ENCODE measurements at regions not wholly inside any gene's neighbourhood (a gene's known extent, or its start where the extent isn't known, plus 50 kb on each side); places are given as distances from the start of the nearest gene placed in this dataset.
"Not testable (repeated sequence)": the region's sequence is repeated elsewhere in the genome, so short reads cannot be mapped to it uniquely, and the experiment has no call there.

- no peaks in the 10 kb centered on the region for H3K9me3 ChIP-seq
- no peaks in the 10 kb centered on the region for H3K36me3 ChIP-seq
- H3K27me3 ChIP-seq: no peaks in the 10 kb centered on the region
- H3K4me1 ChIP-seq: no peaks in the 10 kb centered on the region
- TF ChIP-seq, protein P1, sequence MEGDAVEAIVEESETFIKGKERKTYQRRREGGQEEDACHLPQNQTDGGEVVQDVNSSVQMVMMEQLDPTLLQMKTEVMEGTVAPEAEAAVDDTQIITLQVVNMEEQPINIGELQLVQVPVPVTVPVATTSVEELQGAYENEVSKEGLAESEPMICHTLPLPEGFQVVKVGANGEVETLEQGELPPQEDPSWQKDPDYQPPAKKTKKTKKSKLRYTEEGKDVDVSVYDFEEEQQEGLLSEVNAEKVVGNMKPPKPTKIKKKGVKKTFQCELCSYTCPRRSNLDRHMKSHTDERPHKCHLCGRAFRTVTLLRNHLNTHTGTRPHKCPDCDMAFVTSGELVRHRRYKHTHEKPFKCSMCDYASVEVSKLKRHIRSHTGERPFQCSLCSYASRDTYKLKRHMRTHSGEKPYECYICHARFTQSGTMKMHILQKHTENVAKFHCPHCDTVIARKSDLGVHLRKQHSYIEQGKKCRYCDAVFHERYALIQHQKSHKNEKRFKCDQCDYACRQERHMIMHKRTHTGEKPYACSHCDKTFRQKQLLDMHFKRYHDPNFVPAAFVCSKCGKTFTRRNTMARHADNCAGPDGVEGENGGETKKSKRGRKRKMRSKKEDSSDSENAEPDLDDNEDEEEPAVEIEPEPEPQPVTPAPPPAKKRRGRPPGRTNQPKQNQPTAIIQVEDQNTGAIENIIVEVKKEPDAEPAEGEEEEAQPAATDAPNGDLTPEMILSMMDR (IDR thresholded peaks at IDR 0.05; ENCODE audit: low read depth, low read length): no peak
- H3K4me3 ChIP-seq (ENCODE audit: low read depth, low read length): no peak overlapping the region
- DNase-seq: no peak
These were observed 111.6 kb downstream of the NOC3L start for GRCh38 chr10:94251098-94251497.

GRCh38 chr10:94251568-94251967 is 111.2 kb downstream of the NOC3L start:
- no peaks in the 10 kb centered on the region for H3K4me1 ChIP-seq
- TF ChIP-seq, protein P1 (IDR thresholded peaks at IDR 0.05; ENCODE audit: low read depth, low read length): no peak
- no peak overlapping the region for H3K4me3 ChIP-seq (ENCODE audit: low read depth, low read length)
- no peaks in the 10 kb centered on the region for H3K27me3 ChIP-seq
- no peak for DNase-seq
- no peaks in the 10 kb centered on the region for H3K36me3 ChIP-seq
- H3K9me3 ChIP-seq: no peaks in the 10 kb centered on the region

- H3K36me3 ChIP-seq; H3K9me3 ChIP-seq; H3K27me3 ChIP-seq; H3K4me3 ChIP-seq (ENCODE audit: low read depth, low read length); H3K4me1 ChIP-seq; DNase-seq: not testable (repeated sequence)
These were observed 105.3 kb downstream of the NOC3L start for GRCh38 chr10:94257407-94257806.

DNA sequence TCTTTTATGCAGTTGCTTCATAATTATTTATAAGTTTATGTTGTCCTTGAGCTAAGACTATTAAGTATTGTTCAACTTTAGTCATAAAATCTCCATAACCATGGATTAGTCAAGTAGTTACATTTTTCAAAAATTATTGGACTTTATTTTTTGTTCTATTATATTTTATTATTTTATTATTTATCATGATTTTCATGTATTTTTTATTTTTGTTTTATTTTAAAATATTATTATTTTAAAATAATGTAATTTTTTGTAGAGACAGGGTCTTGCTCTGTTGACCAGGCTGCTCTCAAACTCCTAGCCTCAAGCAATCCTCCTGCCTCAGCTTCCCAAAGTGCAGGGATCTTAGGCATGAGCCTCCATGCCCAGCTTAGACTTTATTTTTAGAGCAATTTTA is 102.3 kb downstream of the NOC3L start:
- Histone ChIP-seq H3K4me3 (ENCODE audit: low read depth, low read length) (no peak overlapping the region), H3K9me3 (no peaks in the 10 kb centered on the region), H3K4me1 (no peaks in the 10 kb centered on the region), H3K36me3 (no peaks in the 10 kb centered on the region), H3K27me3 (no peaks in the 10 kb centered on the region)
- DNase-seq: no peak
- TF ChIP-seq, protein P1 (IDR thresholded peaks at IDR 0.05; ENCODE audit: low read depth, low read length): no peak

- TF ChIP-seq, protein P1 (IDR thresholded peaks at IDR 0.05; ENCODE audit: low read depth, low read length): no peak
- Histone ChIP-seq H3K9me3 (no peaks in the 10 kb centered on the region), H3K4me1 (peaks cover 3% of the 10 kb centered on the region; the same call in 1 of the 2 replicates), H3K36me3 (no peaks in the 10 kb centered on the region), H3K4me3 (ENCODE audit: low read depth, low read length) (no peak overlapping the region), H3K27me3 (no peaks in the 10 kb centered on the region)
- no peak for DNase-seq
These were observed 98.7 kb downstream of the NOC3L start for GRCh38 chr10:94264085-94264484.

GRCh38 chr10:94266091-94266490 is 96.6 kb downstream of the NOC3L start:
- H3K9me3 ChIP-seq: no peaks in the 10 kb centered on the region
- TF ChIP-seq, protein P1 (IDR thresholded peaks at IDR 0.05; ENCODE audit: low read depth, low read length): no peak
- no peak for DNase-seq

GRCh38 chr10:94268652-94269051 is 94.1 kb downstream of the NOC3L start:
- DNase-seq: no peak
- no peak overlapping the region for H3K4me3 ChIP-seq (ENCODE audit: low read depth, low read length)
- no peaks in the 10 kb centered on the region for H3K36me3 ChIP-seq
- no peaks in the 10 kb centered on the region for H3K27me3 ChIP-seq
- H3K4me1 ChIP-seq: peaks cover 3% of the 10 kb centered on the region; the same call in 1 of the 2 replicates
- TF ChIP-seq, protein P1 (IDR thresholded peaks at IDR 0.05; ENCODE audit: low read depth, low read length): no peak
- no peaks in the 10 kb centered on the region for H3K9me3 ChIP-seq

More at GRCh38 chr10:94266091-94266490, 96.6 kb downstream of the NOC3L start:
- peaks cover 3% of the 10 kb centered on the region; the same call in 1 of the 2 replicates for H3K4me1 ChIP-seq
- no peaks in the 10 kb centered on the region for H3K27me3 ChIP-seq
- H3K36me3 ChIP-seq: no peaks in the 10 kb centered on the region
- H3K4me3 ChIP-seq (ENCODE audit: low read depth, low read length): no peak overlapping the region
